HepG2 (cell line): ENCODE measurements at regions not wholly inside any gene's neighbourhood (a gene's known extent, or its start where the extent isn't known, plus 50 kb on each side); places are given as distances from the start of the nearest gene placed in this dataset.

ENCODE experiments used
- ATAC-seq: fragments of 200-7000 bp; cut with Tn5 transposase; 3 replicates; pipeline ENCODE4 v1.9.1; 2020; ENCODE audit warnings: mild to moderate bottlenecking, moderate library complexity
- BruUV-seq: library from RNA; stranded (reverse); fragments of 400-500 nt; replicated peaks from 2 replicates; lab custom pipeline; 2021; lab: Mats Ljungman, UMichigan
- CTCF ChIA-PET: fragments of 300-600 bp; formaldehyde crosslinking; extraction: SDS; loops from one replicate; lab custom pipeline; 2021; ENCODE audit warnings: low total read pairs, inconsistent platforms, low intra/inter-chr PET ratio; lab: Yijun Ruan, JAX
- POLR2A ChIA-PET: fragments of 350-600 bp; sonication (Branson Sonifier 250); formaldehyde crosslinking; loops from one replicate; lab custom pipeline; 2020; ENCODE audit warnings: antibody characterized with exemption, inconsistent platforms; lab: Yijun Ruan, JAX
- DNase-seq: peaks from one replicate; pipeline ENCODE4 v3.0.0-alpha.2; 2015; ENCODE audit warnings: low spot score
- FAIRE-seq: peaks from 3 replicates; lab custom pipeline; 2011; peaks lifted over from hg19 to GRCh38; lab: Jason Lieb, UNC
- H2AFZ ChIP-seq: one replicate; pipeline ENCODE4 v1.6.1; 2011; ENCODE audit warnings: low read length, inconsistent platforms
- H3K27ac ChIP-seq: fragments of 300-600 bp; 3 replicates; pipeline ENCODE4 v1.8.0; 2011; ENCODE audit warnings: mixed run types, mild to moderate bottlenecking, mixed read lengths, low read length, inconsistent platforms; ENCODE audit not compliant: insufficient read depth; ENCODE audit errors: extremely low read length
- H3K27me3 ChIP-seq, 2 experiments: fragments of 200-600 bp in 1 of 2; 2 replicates in 1 of 2; 3 replicates in 1 of 2; pipeline versions ENCODE4 v1.6.0 to v1.8.0; 2011; ENCODE audit warnings: low read length in 2 of 2, mild to moderate bottlenecking in 2 of 2, moderate library complexity in 2 of 2, inconsistent platforms in 1 of 2; ENCODE audit not compliant: insufficient read depth in 2 of 2, control insufficient read depth in 1 of 2
- H3K36me3 ChIP-seq, 2 experiments: fragments of 200-600 bp in 1 of 2; replicated peaks in 1 of 2; 2 replicates in 1 of 2; 3 replicates in 1 of 2; pipeline versions ENCODE4 v1.5.1 to v1.8.0; 2011; ENCODE audit warnings: low read length in 2 of 2, inconsistent platforms in 1 of 2; ENCODE audit not compliant: insufficient read depth in 2 of 2, control insufficient read depth in 1 of 2
- H3K4me1 ChIP-seq: 2 replicates; pipeline ENCODE4 v1.5.1; 2012; ENCODE audit warnings: low read length, inconsistent platforms; ENCODE audit not compliant: insufficient read depth
- H3K4me2 ChIP-seq: 2 replicates; pipeline ENCODE4 v1.6.0; 2011; ENCODE audit warnings: low read depth, low read length, inconsistent platforms
- H3K4me3 ChIP-seq, 3 experiments: fragments of 200-600 bp in 1 of 3; sonication (generic), shearing (Covaris generic) in 1 of 3; replicated peaks in 1 of 3; 2 replicates each; pipeline ENCODE4 v1.5.1; 2011 to 2016; ENCODE audit warnings: low read length in 3 of 3, inconsistent platforms in 2 of 3, low read depth in 2 of 3, mild to moderate bottlenecking in 2 of 3, control low read depth in 1 of 3, mixed read lengths in 1 of 3; ENCODE audit not compliant: insufficient read depth in 1 of 3
- H3K79me2 ChIP-seq: one replicate; pipeline ENCODE4 v1.6.1; 2011; ENCODE audit warnings: low read length, inconsistent platforms; ENCODE audit not compliant: insufficient read depth
- H3K9ac ChIP-seq: 2 replicates; pipeline ENCODE4 v1.6.0; 2011; ENCODE audit warnings: mild to moderate bottlenecking, low read depth, low read length, inconsistent platforms; ENCODE audit not compliant: insufficient read depth
- H3K9me3 ChIP-seq: 2 replicates; pipeline ENCODE4 v1.5.1; 2012; ENCODE audit warnings: mild to moderate bottlenecking, low read length
- H4K20me1 ChIP-seq: 2 replicates; pipeline ENCODE4 v1.6.0; 2011; ENCODE audit warnings: inconsistent platforms, mild to moderate bottlenecking, low read length, moderate library complexity; ENCODE audit not compliant: insufficient read depth
- ETV6 ChIP-seq: sonication (generic); formaldehyde crosslinking; conservative IDR thresholded peaks from 2 replicates; pipeline ENCODE4 v1.4.0; 2020; ENCODE audit warnings: missing genetic modification reagents
- FOXJ3 ChIP-seq: sonication (generic); formaldehyde crosslinking; IDR thresholded peaks from 2 replicates; pipeline ENCODE4 v1.4.0; 2020; ENCODE audit warnings: missing genetic modification reagents, mild to moderate bottlenecking, borderline replicate concordance
- FOXO4 ChIP-seq: sonication (generic); formaldehyde crosslinking; conservative IDR thresholded peaks from 2 replicates; pipeline ENCODE4 v1.8.1; 2023; ENCODE audit warnings: missing genetic modification reagents
- HNF1B ChIP-seq: sonication (generic); formaldehyde crosslinking; IDR thresholded peaks from 2 replicates; pipeline ENCODE4 v1.5.1; 2020; ENCODE audit warnings: mild to moderate bottlenecking, moderate library complexity, missing genetic modification reagents
- KDM4B ChIP-seq: sonication (generic); formaldehyde crosslinking; IDR thresholded peaks from 2 replicates; pipeline ENCODE4 v1.4.0; 2020; ENCODE audit warnings: missing genetic modification reagents
- MTERF4 ChIP-seq: sonication (generic); formaldehyde crosslinking; IDR thresholded peaks from 2 replicates; pipeline ENCODE4 v1.8.0; 2023; ENCODE audit warnings: mild to moderate bottlenecking, missing genetic modification reagents
- NRL ChIP-seq: sonication (generic); formaldehyde crosslinking; IDR thresholded peaks from 2 replicates; pipeline ENCODE4 v1.5.0; 2020; ENCODE audit warnings: missing genetic modification reagents, mild to moderate bottlenecking, moderate library complexity, borderline replicate concordance
- RBAK ChIP-seq: sonication (generic); formaldehyde crosslinking; IDR thresholded peaks from 2 replicates; pipeline ENCODE4 v1.5.1; 2020; ENCODE audit warnings: mild to moderate bottlenecking, missing genetic modification reagents
- RFX5 ChIP-seq: IDR thresholded peaks from 2 replicates; pipeline ENCODE4 v1.6.1; 2011; ENCODE audit warnings: low read depth, low read length, improper control_type of control experiment
- SNRNP70 ChIP-seq: fragments of 200-400 bp; formaldehyde crosslinking; IDR thresholded peaks from 2 replicates; pipeline ENCODE4 v1.6.1; 2017; ENCODE audit warnings: mild to moderate bottlenecking, low read depth, low read length, moderate library complexity
- TFDP1 ChIP-seq: IDR thresholded peaks from 2 replicates; pipeline ENCODE4 v1.6.1; 2016; ENCODE audit warnings: missing compliant biosample characterization, missing genetic modification reagents, borderline replicate concordance
- ZBED4 ChIP-seq: sonication (generic); formaldehyde crosslinking; IDR thresholded peaks from 2 replicates; pipeline ENCODE4 v1.4.0; 2020; ENCODE audit warnings: missing genetic modification reagents, borderline replicate concordance
- ZFP36L2 ChIP-seq: sonication (generic); formaldehyde crosslinking; IDR thresholded peaks from 2 replicates; pipeline ENCODE4 v1.4.0; 2020; ENCODE audit warnings: missing genetic modification reagents
- ZNF136 ChIP-seq: sonication (generic); formaldehyde crosslinking; IDR thresholded peaks from 2 replicates; pipeline ENCODE4 v1.8.1; 2022; ENCODE audit warnings: low read depth, mild to moderate bottlenecking, moderate library complexity, missing genetic modification reagents
- ZNF225 ChIP-seq: sonication (generic); formaldehyde crosslinking; IDR thresholded peaks from 2 replicates; pipeline ENCODE4 v1.4.0; 2020; ENCODE audit warnings: mild to moderate bottlenecking, missing genetic modification reagents
- ZNF282 ChIP-seq: fragments of 450-650 bp; IDR thresholded peaks from 2 replicates; pipeline ENCODE4 v1.6.1; 2018; ENCODE audit not compliant: partially characterized antibody
- WGBS: methylation state at CpG from one replicate; pipeline ENCODE4 v1.1.6; 2017; ENCODE audit warnings: low lambda C conversion rate; 5-methylcytosine and 5-hydroxymethylcytosine counted together
- in situ Hi-C: cut with HindIII; loops from 2 replicates; pipeline ENCODE4 v1.10.0; 2017; ENCODE audit warnings: low pct_unique_long_range_greater_than_20kb; ENCODE audit not compliant: extremely low pct_ligation_motif_present
- intact Hi-C: fragments of 100-400 bp; cut with micrococcal nuclease; formaldehyde crosslinking; loops from one replicate; pipeline ENCODE4 v1.10.0; 2022; ENCODE audit not compliant: unreplicated experiment

- no peak for TF ChIP-seq ZNF136
- no peak for TF ChIP-seq ZBED4
- no peak for TF ChIP-seq ZFP36L2 (CRISPR knock-in tag)
- no peak for TF ChIP-seq ETV6 (CRISPR knock-in tag)
- TF ChIP-seq, all 625 proteins: peak for 0
Observed at GRCh38 chr4:175559126-175559525, 252.9 kb downstream of the GPM6A start (continued).

- WGBS, result 13% methylated on average over 2 of the region's 2 CpGs
- BruUV-seq, result no TSS peak
- no peak for TF ChIP-seq MTERF4
- no peak for TF ChIP-seq KDM4B (CRISPR knock-in tag)
- TF ChIP-seq SNRNP70, result no peak
- no peak for TF ChIP-seq HNF1B (CRISPR knock-in tag)
- no peak for TF ChIP-seq RBAK (CRISPR knock-in tag)
- no peak for TF ChIP-seq ZNF225 (CRISPR knock-in tag)
- no peak for TF ChIP-seq NRL (CRISPR knock-in tag)
- TF ChIP-seq FOXJ3 (CRISPR knock-in tag), result no peak
- no peak for TF ChIP-seq ZNF282
- no peak for TF ChIP-seq RFX5
- no peak for TF ChIP-seq TFDP1 (CRISPR knock-in tag)
- no peak for TF ChIP-seq FOXO4 (CRISPR knock-in tag)
Observed at GRCh38 chr4:175559526-175559925, 252.5 kb downstream of the GPM6A start.

More at GRCh38 chr4:175559526-175559925, 252.5 kb downstream of the GPM6A start:
- Histone ChIP-seq H3K79me2 (no peaks in the 10 kb centered on the region), H3K36me3 (no peaks in the 10 kb centered on the region), H4K20me1 (no peaks in the 10 kb centered on the region), H3K4me1 (no peaks in the 10 kb centered on the region), H3K9ac (no peak overlapping the region), H3K9me3 (no peaks in the 10 kb centered on the region), H3K4me3 (no peak overlapping the region), H3K27ac (no peak overlapping the region), H3K27me3 (no peaks in the 10 kb centered on the region), H2AFZ (no peak overlapping the region), H3K4me2 (no peak overlapping the region)
- DNase-seq (no peak), ATAC-seq (no peak), FAIRE-seq (no peak)
- intact Hi-C loops, result no loop called here
- in situ Hi-C loops, result no loop called here
- ChIA-PET POLR2A (no interaction called here), CTCF (no interaction called here)
